ENCODE measurements at regions not wholly inside any gene's neighbourhood (a gene's known extent, or its start where the extent isn't known, plus 50 kb on each side); places are given as distances from the start of the nearest gene placed in this dataset.
"Not testable (repeated sequence)": the region's sequence is repeated elsewhere in the genome, so short reads cannot be mapped to it uniquely, and the experiment has no call there.

DNA sequence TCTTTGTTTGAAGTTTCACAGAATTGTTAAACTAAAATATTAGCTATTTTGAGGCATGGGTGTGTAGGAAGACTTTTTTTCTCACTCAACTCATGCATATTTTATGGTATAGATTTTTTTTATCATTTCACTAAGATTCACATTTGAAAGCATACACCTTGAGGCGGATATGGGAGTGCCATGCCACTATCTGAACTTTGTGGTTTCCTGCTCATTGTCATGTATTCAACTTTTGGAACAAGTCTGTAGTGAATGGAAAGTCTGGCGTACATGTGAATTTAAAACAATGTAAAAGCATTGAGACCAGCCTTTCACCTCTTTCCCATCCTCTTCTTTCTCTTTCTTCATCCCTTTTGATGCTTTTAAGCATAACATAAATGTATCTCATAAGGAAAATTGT, 147.9 kb downstream of the TPBG start:
- no peak for DNase-seq (ENCODE audit: low spot score)

- DNase-seq (ENCODE audit: low spot score), result not testable (repeated sequence)
These were observed 154.3 kb downstream of the TPBG start for GRCh38 chr6:82517896-82518295.

DNA sequence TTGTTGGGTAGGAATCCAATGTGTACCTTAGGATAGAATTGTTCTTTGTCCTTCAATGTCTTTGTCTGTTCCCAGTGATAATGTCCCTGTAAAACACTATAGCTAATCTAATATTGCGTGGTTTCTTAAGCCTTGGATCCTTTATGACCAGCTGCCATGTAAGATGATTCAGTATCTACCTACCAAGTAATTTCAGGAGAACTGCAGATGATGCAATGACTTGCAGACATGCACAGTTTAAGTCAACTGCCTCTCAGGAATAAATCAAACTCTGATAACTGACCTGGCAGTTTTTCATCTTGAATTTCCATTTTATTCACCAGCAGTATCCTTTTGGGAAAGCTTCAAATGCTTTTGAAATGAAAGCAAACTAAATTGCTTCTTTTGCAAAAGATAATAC, 157.8 kb downstream of the TPBG start:
- DNase-seq (ENCODE audit: low spot score), result no peak

DNA sequence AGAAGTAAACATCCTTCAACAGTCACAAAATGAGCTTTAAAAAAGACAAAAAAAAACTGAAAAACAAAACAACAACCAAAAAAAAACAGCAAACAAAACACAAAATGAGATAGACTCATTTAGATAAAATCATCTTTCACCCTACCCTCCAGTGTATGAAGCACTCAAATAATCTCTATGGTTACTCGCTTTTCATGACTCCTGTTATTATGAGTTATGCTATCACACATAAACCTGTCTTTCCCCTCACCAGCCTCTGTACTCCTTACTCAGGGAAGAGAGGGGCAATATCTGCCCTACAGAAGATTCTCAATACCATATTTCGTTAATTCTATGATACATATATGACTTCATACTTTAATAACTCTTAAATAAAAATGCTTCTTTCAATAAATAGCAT, 158.2 kb downstream of the TPBG start:
- DNase-seq (ENCODE audit: low spot score), result no peak

- DNase-seq (ENCODE audit: low spot score), result no peak
These were observed 160.4 kb downstream of the TPBG start for GRCh38 chr6:82524031-82524430.

GRCh38 chr6:82525775-82526495, 162.3 kb downstream of the TPBG start:
- no peak for DNase-seq (ENCODE audit: low spot score)

GRCh38 chr6:82529960-82530460, 166.4 kb downstream of the TPBG start:
- not testable (repeated sequence) for DNase-seq (ENCODE audit: low spot score)

GRCh38 chr6:82534876-82535275, 171.3 kb downstream of the TPBG start:
- DNase-seq (ENCODE audit: low spot score), result no peak

DNA sequence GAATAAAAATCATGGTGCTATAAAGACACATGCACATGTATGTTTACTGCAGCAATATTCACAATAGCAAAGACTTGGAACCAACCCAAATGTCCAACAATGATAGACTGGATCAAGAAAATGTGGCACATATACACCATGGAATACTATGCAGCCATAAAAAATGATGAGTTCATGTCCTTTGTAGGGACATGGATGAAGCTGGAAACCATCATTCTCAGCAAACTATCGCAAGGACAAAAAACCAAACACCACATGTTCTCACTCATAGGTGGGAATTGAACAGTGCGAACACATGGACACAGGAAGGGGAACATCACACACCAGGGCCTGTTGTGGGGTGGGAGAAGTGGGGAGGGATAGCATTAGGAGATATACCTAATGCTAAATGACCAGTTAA, 185.9 kb downstream of the TPBG start:
- DNase-seq (ENCODE audit: low spot score), result not testable (repeated sequence)

DNA sequence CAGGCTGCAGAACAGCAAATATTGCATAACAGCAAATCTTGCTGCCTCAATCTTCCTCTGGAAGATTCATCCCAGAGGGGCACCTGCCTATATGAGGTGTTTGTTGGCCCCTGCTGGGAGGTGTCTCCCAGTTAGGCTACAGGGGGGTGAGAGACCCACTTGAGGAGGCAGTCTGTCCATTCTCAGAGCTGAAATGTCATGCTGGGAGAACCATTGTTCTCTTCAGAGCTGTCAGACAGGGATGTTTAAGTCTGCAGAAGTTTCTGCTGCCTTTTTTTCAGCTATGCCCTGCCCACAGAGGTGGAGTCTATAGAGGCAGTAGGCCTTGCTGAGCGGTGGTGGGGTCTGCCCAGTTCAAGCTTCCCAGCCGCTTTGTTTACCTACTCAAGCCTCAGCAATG, 187.7 kb downstream of the TPBG start:
- DNase-seq (ENCODE audit: low spot score), result not testable (repeated sequence)

DNA sequence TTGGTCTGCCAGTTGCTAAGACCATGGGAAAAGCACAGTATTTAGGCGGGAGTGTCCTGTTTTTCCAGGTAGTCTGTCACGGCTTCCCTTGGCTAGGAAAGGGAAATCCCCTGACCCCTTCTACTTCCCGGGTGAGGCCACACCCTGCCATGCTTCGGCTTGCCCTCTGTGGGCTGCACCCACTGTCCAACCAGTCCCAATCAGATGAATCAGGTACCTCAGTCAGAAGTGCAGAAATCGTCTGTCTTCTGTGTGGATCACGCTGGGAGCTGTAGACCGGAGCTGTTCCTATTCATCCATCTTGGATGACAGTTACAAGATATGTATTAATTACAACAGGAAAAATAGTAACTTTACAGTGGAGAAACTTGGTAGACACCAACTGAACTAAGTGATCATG, 188.2 kb downstream of the TPBG start:
- DNase-seq (ENCODE audit: low spot score), result no peak

DNA sequence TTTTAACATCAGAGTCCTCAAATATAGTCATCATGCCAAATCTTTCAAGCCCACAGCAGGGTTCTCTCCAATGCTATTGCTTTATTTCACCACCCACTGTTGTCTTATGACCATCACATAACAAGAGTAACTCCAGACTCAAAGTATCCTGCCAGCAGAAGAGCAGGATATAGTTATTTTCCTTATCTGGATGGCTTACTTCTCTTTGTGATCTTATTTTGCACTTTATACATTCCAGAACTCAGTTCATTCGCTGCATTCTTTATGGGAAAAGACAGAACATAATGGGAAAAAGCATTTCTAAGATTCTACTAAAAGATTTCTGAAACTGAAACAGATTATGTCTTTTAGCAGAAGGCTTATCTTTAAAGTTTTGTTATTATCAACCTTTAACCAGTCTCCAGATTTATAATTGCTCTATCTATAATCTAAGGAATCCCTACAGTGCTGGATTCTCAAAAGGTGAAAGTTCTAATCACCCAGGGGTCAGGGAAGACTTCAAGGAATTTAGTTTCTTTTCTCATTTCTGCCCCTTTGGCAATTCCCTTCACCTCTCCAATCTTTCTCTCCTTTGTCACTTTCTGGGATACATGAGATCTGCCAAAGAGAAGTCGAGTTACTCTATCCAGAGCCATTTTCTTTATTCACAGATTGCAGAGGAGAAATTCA, 190.4 kb downstream of the TPBG start:
- DNase-seq (ENCODE audit: low spot score), result no peak

DNA sequence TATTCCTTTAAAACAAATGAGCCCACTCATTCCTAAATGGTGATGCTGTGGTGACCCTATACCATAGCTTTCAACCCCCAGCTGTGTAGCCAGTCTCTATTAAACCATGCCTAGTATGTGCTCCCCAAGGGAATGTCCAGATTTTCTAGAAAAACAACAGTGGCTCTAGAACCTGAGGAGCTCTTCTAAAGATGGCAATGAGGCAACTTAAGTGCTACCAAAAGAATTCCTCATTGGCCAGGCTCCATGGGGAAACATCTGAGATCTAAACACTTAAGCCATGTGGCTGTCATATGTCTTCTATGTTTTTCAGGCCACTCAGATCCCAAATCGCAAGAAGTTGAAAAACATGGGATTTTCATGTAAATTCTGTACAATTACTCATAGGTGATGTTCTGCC, 191.0 kb downstream of the TPBG start:
- DNase-seq (ENCODE audit: low spot score), result no peak

DNA sequence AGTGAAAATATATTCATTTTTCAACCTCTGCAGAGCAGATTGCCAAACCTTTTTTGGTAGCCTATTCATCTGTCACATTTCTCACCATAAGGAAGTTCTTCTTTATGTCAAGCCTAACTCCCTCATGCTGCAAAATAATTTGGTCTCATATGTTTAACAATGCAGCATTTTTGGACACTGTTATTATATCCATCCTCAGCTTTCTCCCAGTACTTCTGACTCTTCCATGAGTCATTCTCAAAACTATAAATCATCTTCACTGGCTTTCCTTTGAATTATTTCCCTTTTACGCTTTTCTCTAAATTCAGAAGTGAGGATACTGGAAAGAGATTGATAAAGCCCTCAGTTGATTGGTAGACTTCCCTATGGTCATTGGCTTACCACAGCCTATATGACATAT, 192.2 kb downstream of the TPBG start:
- DNase-seq (ENCODE audit: low spot score), result no peak

GRCh38 chr6:82558531-82558930, 194.9 kb downstream of the TPBG start:
- not testable (repeated sequence) for DNase-seq (ENCODE audit: low spot score)

DNA sequence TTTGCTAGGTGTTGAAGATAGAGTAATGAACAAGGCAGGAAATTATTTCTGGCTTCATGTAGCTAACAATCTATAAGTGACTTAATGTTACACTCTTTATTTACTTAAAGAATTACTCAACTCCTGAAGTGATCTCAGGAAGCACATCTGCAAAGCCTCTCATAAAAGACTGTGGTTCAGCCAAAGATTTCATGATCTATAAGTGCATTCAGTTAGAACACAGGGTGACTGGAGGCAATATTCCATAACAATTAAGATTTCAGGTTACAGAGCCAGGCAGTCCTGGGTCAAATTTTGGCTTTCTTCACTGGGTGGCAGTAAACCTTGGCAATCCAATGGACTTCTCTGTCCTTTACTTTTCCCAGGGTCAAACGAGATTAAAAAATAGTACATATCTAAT, 204.0 kb downstream of the TPBG start:
- DNase-seq (ENCODE audit: low spot score), result no peak

GRCh38 chr6:82568290-82568993, 204.8 kb downstream of the TPBG start:
- no peak for DNase-seq (ENCODE audit: low spot score)

DNA sequence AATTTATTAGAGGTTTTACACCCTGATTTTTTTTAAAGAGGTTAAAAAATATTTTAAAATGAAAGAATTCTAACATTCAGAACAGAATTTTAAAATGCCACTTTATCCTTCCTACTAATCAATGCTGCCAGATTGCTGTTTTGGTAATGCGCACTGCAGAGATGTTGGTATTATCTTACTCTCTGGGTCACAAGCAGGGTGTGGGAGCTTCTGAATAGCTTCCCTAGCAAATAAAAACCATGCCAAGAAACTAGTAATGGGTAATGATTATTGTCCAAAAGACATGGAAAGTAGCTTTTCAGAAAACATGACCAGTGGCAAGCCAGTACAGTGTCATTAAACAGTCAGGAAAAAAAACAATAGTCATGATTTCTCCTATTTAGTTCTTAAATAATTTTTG, 205.4 kb downstream of the TPBG start:
- no peak for DNase-seq (ENCODE audit: low spot score)

GRCh38 chr6:82570083-82570482, 206.5 kb downstream of the TPBG start:
- DNase-seq (ENCODE audit: low spot score), result no peak

GRCh38 chr6:82571455-82571854, 207.8 kb downstream of the TPBG start:
- no peak for DNase-seq (ENCODE audit: low spot score)

DNA sequence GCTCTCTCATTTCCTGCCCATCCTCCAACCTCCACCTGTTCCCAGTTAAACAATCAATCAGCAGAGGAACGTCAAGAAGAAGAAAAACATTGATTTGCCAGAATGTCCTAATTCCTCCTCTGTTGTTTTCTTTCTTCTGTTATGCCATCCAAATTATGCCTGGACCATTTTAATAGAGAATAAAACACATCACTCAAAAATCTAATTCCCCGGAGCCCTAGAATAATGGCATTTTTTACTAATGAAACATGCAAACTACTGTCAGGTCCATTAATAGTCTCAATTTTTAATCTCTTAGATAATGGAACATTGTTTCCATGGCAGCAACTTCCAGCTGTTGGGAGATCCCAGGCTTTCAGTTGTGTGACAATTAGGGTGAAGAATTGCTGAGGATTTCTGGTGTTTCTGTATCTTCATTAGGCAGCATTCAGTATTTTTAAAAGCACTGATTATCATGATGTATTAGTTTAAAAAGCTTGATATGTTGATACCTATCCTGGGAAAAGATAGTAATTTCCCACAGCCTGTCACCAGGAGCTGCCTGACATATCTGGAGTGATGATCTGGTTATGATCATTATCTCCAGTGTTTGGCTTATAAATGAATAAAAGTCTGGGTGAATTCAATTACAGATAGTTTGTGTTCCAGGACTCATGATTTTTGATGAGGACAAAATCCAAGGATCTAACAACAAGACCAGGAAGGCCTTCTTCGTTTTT, 209.8 kb downstream of the TPBG start:
- DNase-seq (ENCODE audit: low spot score), result no peak

GRCh38 chr6:82576284-82576683, 212.7 kb downstream of the TPBG start:
- no peak for DNase-seq (ENCODE audit: low spot score)
